HepG2 (cell line): ENCODE measurements at regions not wholly inside any gene's neighbourhood (a gene's known extent, or its start where the extent isn't known, plus 50 kb on each side); places are given as distances from the start of the nearest gene placed in this dataset.

Source experiments
- ATAC-seq: fragments of 200-7000 bp; cut with Tn5 transposase; 3 replicates; pipeline ENCODE4 v1.9.1; 2020; ENCODE audit warnings: mild to moderate bottlenecking, moderate library complexity
- BruUV-seq: library from RNA; stranded (reverse); fragments of 400-500 nt; replicated peaks from 2 replicates; lab custom pipeline; 2021; lab: Mats Ljungman, UMichigan
- CTCF ChIA-PET: fragments of 300-600 bp; formaldehyde crosslinking; extraction: SDS; loops from one replicate; lab custom pipeline; 2021; ENCODE audit warnings: low total read pairs, inconsistent platforms, low intra/inter-chr PET ratio; lab: Yijun Ruan, JAX
- POLR2A ChIA-PET: fragments of 350-600 bp; sonication (Branson Sonifier 250); formaldehyde crosslinking; loops from one replicate; lab custom pipeline; 2020; ENCODE audit warnings: antibody characterized with exemption, inconsistent platforms; lab: Yijun Ruan, JAX
- DNase-seq: peaks from one replicate; pipeline ENCODE4 v3.0.0-alpha.2; 2015; ENCODE audit warnings: low spot score
- FAIRE-seq: peaks from 3 replicates; lab custom pipeline; 2011; peaks lifted over from hg19 to GRCh38; lab: Jason Lieb, UNC
- H2AFZ ChIP-seq: one replicate; pipeline ENCODE4 v1.6.1; 2011; ENCODE audit warnings: low read length, inconsistent platforms
- H3K27ac ChIP-seq: fragments of 300-600 bp; 3 replicates; pipeline ENCODE4 v1.8.0; 2011; ENCODE audit warnings: mixed run types, mild to moderate bottlenecking, mixed read lengths, low read length, inconsistent platforms; ENCODE audit not compliant: insufficient read depth; ENCODE audit errors: extremely low read length
- H3K27me3 ChIP-seq, 2 experiments: fragments of 200-600 bp in 1 of 2; 2 replicates in 1 of 2; 3 replicates in 1 of 2; pipeline versions ENCODE4 v1.6.0 to v1.8.0; 2011; ENCODE audit warnings: low read length in 2 of 2, mild to moderate bottlenecking in 2 of 2, moderate library complexity in 2 of 2, inconsistent platforms in 1 of 2; ENCODE audit not compliant: insufficient read depth in 2 of 2, control insufficient read depth in 1 of 2
- H3K36me3 ChIP-seq, 2 experiments: fragments of 200-600 bp in 1 of 2; replicated peaks in 1 of 2; 2 replicates in 1 of 2; 3 replicates in 1 of 2; pipeline versions ENCODE4 v1.5.1 to v1.8.0; 2011; ENCODE audit warnings: low read length in 2 of 2, inconsistent platforms in 1 of 2; ENCODE audit not compliant: insufficient read depth in 2 of 2, control insufficient read depth in 1 of 2
- H3K4me1 ChIP-seq: 2 replicates; pipeline ENCODE4 v1.5.1; 2012; ENCODE audit warnings: low read length, inconsistent platforms; ENCODE audit not compliant: insufficient read depth
- H3K4me2 ChIP-seq: 2 replicates; pipeline ENCODE4 v1.6.0; 2011; ENCODE audit warnings: low read depth, low read length, inconsistent platforms
- H3K4me3 ChIP-seq, 3 experiments: fragments of 200-600 bp in 1 of 3; sonication (generic), shearing (Covaris generic) in 1 of 3; replicated peaks in 1 of 3; 2 replicates each; pipeline ENCODE4 v1.5.1; 2011 to 2016; ENCODE audit warnings: low read length in 3 of 3, inconsistent platforms in 2 of 3, low read depth in 2 of 3, mild to moderate bottlenecking in 2 of 3, control low read depth in 1 of 3, mixed read lengths in 1 of 3; ENCODE audit not compliant: insufficient read depth in 1 of 3
- H3K79me2 ChIP-seq: one replicate; pipeline ENCODE4 v1.6.1; 2011; ENCODE audit warnings: low read length, inconsistent platforms; ENCODE audit not compliant: insufficient read depth
- H3K9ac ChIP-seq: 2 replicates; pipeline ENCODE4 v1.6.0; 2011; ENCODE audit warnings: mild to moderate bottlenecking, low read depth, low read length, inconsistent platforms; ENCODE audit not compliant: insufficient read depth
- H3K9me3 ChIP-seq: 2 replicates; pipeline ENCODE4 v1.5.1; 2012; ENCODE audit warnings: mild to moderate bottlenecking, low read length
- H4K20me1 ChIP-seq: 2 replicates; pipeline ENCODE4 v1.6.0; 2011; ENCODE audit warnings: inconsistent platforms, mild to moderate bottlenecking, low read length, moderate library complexity; ENCODE audit not compliant: insufficient read depth
- ATF7-NPFF ChIP-seq: sonication (generic); formaldehyde crosslinking; IDR thresholded peaks from 2 replicates; pipeline ENCODE4 v1.8.1; 2023; ENCODE audit warnings: mild to moderate bottlenecking, low read depth, missing genetic modification reagents, moderate library complexity
- CHCHD3 ChIP-seq: sonication (generic); formaldehyde crosslinking; IDR thresholded peaks from 2 replicates; pipeline ENCODE4 v1.8.0; 2022; ENCODE audit warnings: mild to moderate bottlenecking, missing genetic modification reagents, moderate library complexity
- DNMT3B ChIP-seq: conservative IDR thresholded peaks from 2 replicates; pipeline ENCODE4 v1.6.1; 2016; ENCODE audit warnings: missing biosample characterization, control low read depth
- FOSL2 ChIP-seq: sonication (generic); formaldehyde crosslinking; IDR thresholded peaks from 2 replicates; pipeline ENCODE4 v1.4.0; 2020; ENCODE audit warnings: missing genetic modification reagents
- GATA4 ChIP-seq: sonication (generic); IDR thresholded peaks from 2 replicates; pipeline ENCODE4 v1.6.1; 2016; ENCODE audit warnings: antibody characterized with exemption, low read depth, borderline replicate concordance
- MLLT10 ChIP-seq: sonication (generic); formaldehyde crosslinking; IDR thresholded peaks from 2 replicates; pipeline ENCODE4 v1.4.0; 2020; ENCODE audit warnings: missing genetic modification reagents
- NCOA5 ChIP-seq: sonication (generic); formaldehyde crosslinking; IDR thresholded peaks from 2 replicates; pipeline ENCODE4 v1.4.0; 2020; ENCODE audit warnings: missing genetic modification reagents
- ZBTB20 ChIP-seq: sonication (generic); formaldehyde crosslinking; IDR thresholded peaks from 2 replicates; pipeline ENCODE4 v1.8.1; 2023; ENCODE audit warnings: missing genetic modification reagents, low read depth, mild to moderate bottlenecking, borderline replicate concordance
- ZBTB7A ChIP-seq: sonication (generic); formaldehyde crosslinking; IDR thresholded peaks from 2 replicates; pipeline ENCODE4 v1.8.0; 2022; ENCODE audit warnings: mild to moderate bottlenecking, missing genetic modification reagents
- ZNF20 ChIP-seq: sonication (generic); formaldehyde crosslinking; IDR thresholded peaks from 2 replicates; pipeline ENCODE4 v1.4.0; 2020; ENCODE audit warnings: mild to moderate bottlenecking, moderate library complexity, missing genetic modification reagents
- ZNF225 ChIP-seq: sonication (generic); formaldehyde crosslinking; IDR thresholded peaks from 2 replicates; pipeline ENCODE4 v1.4.0; 2020; ENCODE audit warnings: mild to moderate bottlenecking, missing genetic modification reagents
- ZNF256 ChIP-seq: sonication (generic); formaldehyde crosslinking; conservative IDR thresholded peaks from 2 replicates; pipeline ENCODE4 v1.4.0; 2020; ENCODE audit warnings: missing genetic modification reagents
- ZNF468 ChIP-seq: sonication (generic); formaldehyde crosslinking; IDR thresholded peaks from 2 replicates; pipeline ENCODE4 v1.8.0; 2022; ENCODE audit warnings: mild to moderate bottlenecking, moderate library complexity, missing genetic modification reagents
- ZNF577 ChIP-seq: sonication (generic); formaldehyde crosslinking; IDR thresholded peaks from 2 replicates; pipeline ENCODE4 v1.4.0; 2020; ENCODE audit warnings: mild to moderate bottlenecking, low read depth, missing genetic modification reagents, borderline replicate concordance
- ZNF724P ChIP-seq: sonication (generic); formaldehyde crosslinking; IDR thresholded peaks from 2 replicates; pipeline ENCODE4 v1.8.0; 2022; ENCODE audit warnings: missing genetic modification reagents, borderline replicate concordance
- WGBS: methylation state at CpG from one replicate; pipeline ENCODE4 v1.1.6; 2017; ENCODE audit warnings: low lambda C conversion rate; 5-methylcytosine and 5-hydroxymethylcytosine counted together
- in situ Hi-C: cut with HindIII; loops from 2 replicates; pipeline ENCODE4 v1.10.0; 2017; ENCODE audit warnings: low pct_unique_long_range_greater_than_20kb; ENCODE audit not compliant: extremely low pct_ligation_motif_present
- intact Hi-C: fragments of 100-400 bp; cut with micrococcal nuclease; formaldehyde crosslinking; loops from one replicate; pipeline ENCODE4 v1.10.0; 2022; ENCODE audit not compliant: unreplicated experiment

- Histone ChIP-seq H4K20me1 (no peaks in the 10 kb centered on the region), H3K36me3 (no peaks in the 10 kb centered on the region), H3K4me1 (no peaks in the 10 kb centered on the region), H3K4me3 (no peak overlapping the region), H3K9ac (no peak overlapping the region), H3K27ac (no peak overlapping the region), H3K27me3 (no peaks in the 10 kb centered on the region; a peak in 1 of 5 replicates), H3K79me2 (no peaks in the 10 kb centered on the region), H3K4me2 (no peak overlapping the region), H3K9me3 (no peaks in the 10 kb centered on the region), H2AFZ (no peak overlapping the region)
- 0% methylated on average over 4 of the region's 4 CpGs for WGBS
- BruUV-seq: no TSS peak
- intact Hi-C loops: no loop called here
- DNase-seq (no peak), ATAC-seq (no peak), FAIRE-seq (no peak)
- in situ Hi-C loops: loop anchor here (5.0 kb wide), 1 partner anchor 217 kb away; no protein-coding TSS in a partner anchor
- CTCF ChIA-PET: interaction anchor here (2.4 kb wide), 1 partner anchor 157 kb away, joined by 17 read pairs; no protein-coding TSS in a partner anchor
- POLR2A ChIA-PET: no interaction called here
- no peak for TF ChIP-seq CHCHD3
- no peak for TF ChIP-seq DNMT3B (CRISPR knock-in tag)
- no peak for TF ChIP-seq ZNF20
- no peak for TF ChIP-seq MLLT10 (CRISPR knock-in tag)
- no peak for TF ChIP-seq ZNF577 (CRISPR knock-in tag)
- no peak for TF ChIP-seq ZNF468 (CRISPR knock-in tag)
- TF ChIP-seq GATA4: no peak
- TF ChIP-seq ZBTB7A: no peak
- TF ChIP-seq ZNF225 (CRISPR knock-in tag): no peak
- no peak for TF ChIP-seq NCOA5 (CRISPR knock-in tag)
- no peak for TF ChIP-seq ZBTB20 (CRISPR knock-in tag)
- TF ChIP-seq ZNF256 (CRISPR knock-in tag): no peak
- TF ChIP-seq ZNF724P (CRISPR knock-in tag): no peak
- no peak for TF ChIP-seq FOSL2 (CRISPR knock-in tag)
- TF ChIP-seq ATF7-NPFF (CRISPR knock-in tag): no peak
Measured at GRCh38 chr4:15239866-15240265, 188.0 kb upstream of the C1QTNF7 start.
